Kidney (tissue), 13 donors: ENCODE measurements at regions not wholly inside any gene's neighbourhood (a gene's known extent, or its start where the extent isn't known, plus 50 kb on each side); places are given as distances from the start of the nearest gene placed in this dataset.

Experiments used
- DNase-seq, 5 donors: peaks; one replicate each; pipeline ENCODE4 v3.0.0-alpha.2; 2013 to 2020
- FAIRE-seq: peaks from 2 replicates; lab custom pipeline; 2012; peaks lifted over from hg19 to GRCh38; lab: Jason Lieb, UNC
- H3K27ac ChIP-seq, 2 donors: one replicate each; pipeline ENCODE4 v1.7.0; 2013; ENCODE audit warnings: low read depth in 2 of 2, low read length in 2 of 2, inconsistent platforms in 1 of 2
- H3K27me3 ChIP-seq: one replicate; pipeline ENCODE4 v1.7.1; 2013; ENCODE audit warnings: low read length, inconsistent platforms; ENCODE audit not compliant: control insufficient read depth, insufficient read depth
- H3K36me3 ChIP-seq, 3 donors: one replicate each; pipeline versions ENCODE4 v1.7.0 to v1.7.1; 2013; ENCODE audit warnings: low read length in 3 of 3, control low read depth in 1 of 3, inconsistent platforms in 1 of 3; ENCODE audit not compliant: insufficient read depth in 3 of 3, control insufficient read depth in 2 of 3
- H3K4me1 ChIP-seq, 3 donors: one replicate each; pipeline versions ENCODE4 v1.7.0 to v1.7.1; 2013; ENCODE audit warnings: low read length in 3 of 3, inconsistent platforms in 1 of 3, low read depth in 1 of 3; ENCODE audit not compliant: control insufficient read depth in 2 of 3, insufficient read depth in 2 of 3
- H3K4me3 ChIP-seq, 3 donors: one replicate each; pipeline versions ENCODE4 v1.7.0 to v1.8.1; 2013; ENCODE audit warnings: low read length in 3 of 3, control low read depth in 1 of 3, inconsistent platforms in 1 of 3
- H3K9ac ChIP-seq, 3 donors: one replicate each; pipeline versions ENCODE4 v1.7.0 to v1.7.1; 2013; ENCODE audit warnings: low read length in 3 of 3, control low read depth in 1 of 3, inconsistent platforms in 1 of 3
- H3K9me3 ChIP-seq, 3 donors: one replicate each; pipeline versions ENCODE4 v1.7.0 to v1.7.1; 2013; ENCODE audit warnings: low read length in 3 of 3, control low read depth in 1 of 3, inconsistent platforms in 1 of 3; ENCODE audit not compliant: control insufficient read depth in 2 of 3, insufficient read depth in 1 of 3
- CTCF ChIP-seq: IDR thresholded peaks from 3 replicates; pipeline ENCODE4 v1.5.1; 2012; ENCODE audit warnings: mild to moderate bottlenecking, moderate library complexity, borderline replicate concordance; ENCODE audit not compliant: insufficient read depth; ENCODE audit errors: extremely low read depth
- intact Hi-C: fragments of 100-400 bp; cut with DNase I; formaldehyde crosslinking; loops from one replicate; pipeline ENCODE4 v1.11.1; 2022
- donor health status: control.
- donor health status: control.
- donor health status: control.
- donor health status: control.
- donor health status: control.
- donor health status: DM: yes; HTN: yes; CAD: no.
- donor health status: Normal renal cell carcinoma (clear cell type).

DNA sequence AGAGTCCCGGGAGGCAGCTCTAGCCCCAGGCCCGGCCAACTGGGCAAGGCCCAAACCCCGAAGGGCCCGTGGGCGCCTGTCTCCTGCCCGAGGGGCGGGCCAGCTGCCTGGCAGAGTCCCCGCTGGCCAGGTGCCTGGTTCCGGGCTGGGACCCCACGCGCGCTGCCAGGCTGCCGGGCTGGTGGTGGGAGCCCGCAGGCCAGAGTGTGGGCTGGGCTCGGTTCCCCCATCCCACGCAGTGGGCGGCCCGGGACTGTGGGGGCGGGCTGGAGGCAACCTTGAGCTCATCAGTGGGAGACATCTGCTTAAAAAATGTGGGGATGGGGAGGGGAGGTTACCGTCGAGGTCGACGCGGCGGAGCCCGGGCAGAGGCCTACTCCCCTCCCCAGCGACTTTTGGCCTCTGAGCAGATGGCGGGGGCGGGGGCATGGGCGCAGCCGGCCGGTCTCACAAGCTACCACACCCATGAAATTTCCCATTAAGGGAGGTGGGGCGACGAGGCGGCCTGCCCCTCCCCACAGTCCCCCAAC is 176.4 kb upstream of the GSE1 start:
- Histone ChIP-seq H3K4me3 (no peak overlapping the region), H3K4me1 (peaks cover 0 to 7% (median 4%) of the 10 kb centered on the region in 3 donors), H3K9me3 (no peaks in the 10 kb centered on the region), H3K9ac (no peak overlapping the region), H3K27ac (no peak overlapping the region), H3K27me3 (no peaks in the 10 kb centered on the region), H3K36me3 (peaks cover 0 to 2% (median 0%) of the 10 kb centered on the region in 3 donors)
- no peak for FAIRE-seq
- no peak for TF ChIP-seq CTCF
- intact Hi-C loops = no loop called here
- peak in 4 of 5 donors; percentile 55 to 86 (median 68) for DNase-seq

GRCh38 chr16:85437166-85438052 is 175.7 kb upstream of the GSE1 start:
- H3K36me3 ChIP-seq = peaks cover 0 to 2% (median 0%) of the 10 kb centered on the region in 3 donors
- no peaks in the 10 kb centered on the region for H3K9me3 ChIP-seq
- H3K4me1 ChIP-seq = peaks cover 0 to 7% (median 4%) of the 10 kb centered on the region in 3 donors
- H3K9ac ChIP-seq = no peak overlapping the region
- intact Hi-C loops = no loop called here
- FAIRE-seq (no peak), DNase-seq (peak in 4 of 5 donors; percentile 60 to 86 (median 75))
- H3K27ac ChIP-seq = no peak overlapping the region
- no peaks in the 10 kb centered on the region for H3K27me3 ChIP-seq
- no peak for TF ChIP-seq CTCF
- no peak overlapping the region for H3K4me3 ChIP-seq

GRCh38 chr16:85438981-85439685 is 174.0 kb upstream of the GSE1 start:
- TF ChIP-seq CTCF = no peak
- intact Hi-C loops = no loop called here
- no peak overlapping the region for H3K4me3 ChIP-seq
- H3K36me3 ChIP-seq = peaks cover 0 to 2% (median 0%) of the 10 kb centered on the region in 3 donors
- H3K27me3 ChIP-seq = no peaks in the 10 kb centered on the region
- no peaks in the 10 kb centered on the region for H3K9me3 ChIP-seq
- DNase-seq (no peak), FAIRE-seq (no peak)
- no peak overlapping the region for H3K27ac ChIP-seq
- H3K4me1 ChIP-seq = peaks cover 0 to 7% (median 4%) of the 10 kb centered on the region in 3 donors
- H3K9ac ChIP-seq = no peak overlapping the region
